Amniotic stem cell (primary cell): ENCODE measurements at regions not wholly inside any gene's neighbourhood (a gene's known extent, or its start where the extent isn't known, plus 50 kb on each side); places are given as distances from the start of the nearest gene placed in this dataset.
"Not testable (repeated sequence)": the region's sequence is repeated elsewhere in the genome, so short reads cannot be mapped to it uniquely, and the experiment has no call there.

ENCODE experiments used
- DNase-seq: peaks from one replicate; lab custom pipeline; 2025; lab: John Stamatoyannopoulos, UW

DNA sequence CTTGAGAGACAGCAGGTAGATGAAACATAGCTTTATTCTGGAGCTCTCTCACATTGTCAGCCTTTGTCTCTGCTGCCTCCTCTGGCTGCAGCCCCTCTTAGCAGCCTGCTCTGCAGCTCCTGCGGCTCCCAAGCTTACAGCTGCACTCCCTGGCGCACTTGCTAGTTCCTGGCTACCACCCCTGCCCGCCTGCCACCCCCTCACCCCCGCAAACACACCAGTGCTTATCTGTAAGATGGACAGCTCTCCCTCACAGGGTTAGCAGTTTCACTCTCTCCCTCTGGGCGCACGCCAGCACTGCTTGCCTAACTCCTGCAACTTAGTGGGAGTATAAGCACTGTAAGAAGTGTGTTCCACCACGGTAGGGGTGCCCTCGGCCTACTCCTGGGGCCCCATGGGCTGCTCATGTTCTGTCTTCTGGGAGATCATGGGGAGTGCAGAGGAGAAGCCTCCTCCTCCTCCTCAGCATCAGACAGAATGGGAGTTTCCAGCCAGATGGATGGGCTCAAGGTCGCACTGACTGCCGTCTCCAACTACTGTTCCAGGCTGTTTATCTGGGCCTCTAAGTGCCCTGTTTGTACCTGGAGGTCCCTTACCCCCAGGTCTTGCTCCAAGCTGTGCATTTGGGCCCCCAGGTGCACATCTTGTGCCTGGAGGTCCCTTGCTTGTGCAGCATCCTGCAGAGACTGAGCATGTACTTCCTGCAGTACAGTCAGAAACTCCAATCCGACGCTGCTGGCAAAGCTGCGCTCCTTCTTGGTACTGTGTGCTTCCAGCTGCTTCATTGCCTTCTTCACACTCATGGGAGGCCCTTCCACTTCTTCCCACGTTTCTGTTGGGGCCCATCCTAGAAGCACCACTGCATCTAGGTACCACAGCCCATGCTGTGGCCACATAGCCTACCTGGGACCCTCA is 1388.1 kb downstream of the AMY1C start:
- no peak for DNase-seq

- DNase-seq: no peak
Observed at GRCh38 chr1:105138458-105138893, 1388.8 kb downstream of the AMY1C start.

GRCh38 chr1:105172788-105173187 is 1423.1 kb downstream of the AMY1C start:
- no peak for DNase-seq

DNA sequence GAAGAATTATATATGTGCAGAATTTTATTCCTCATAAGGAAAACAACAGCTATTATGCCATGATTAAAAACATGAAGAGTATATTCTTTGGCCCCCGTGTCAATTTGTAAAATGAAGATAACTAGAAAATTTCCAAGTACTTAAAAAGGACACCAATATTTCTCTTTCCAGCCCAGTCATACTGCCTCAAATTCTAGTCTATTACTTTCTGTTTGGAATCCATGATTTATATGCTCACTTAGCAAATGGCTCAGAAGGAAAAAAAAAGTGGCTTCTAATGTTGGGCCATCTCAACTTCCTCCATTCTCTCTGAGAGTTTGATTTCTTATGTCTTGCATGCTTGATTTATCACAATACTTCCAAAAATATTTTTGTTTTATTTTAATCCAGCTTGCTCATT is 1431.1 kb downstream of the AMY1C start:
- no peak for DNase-seq

DNA sequence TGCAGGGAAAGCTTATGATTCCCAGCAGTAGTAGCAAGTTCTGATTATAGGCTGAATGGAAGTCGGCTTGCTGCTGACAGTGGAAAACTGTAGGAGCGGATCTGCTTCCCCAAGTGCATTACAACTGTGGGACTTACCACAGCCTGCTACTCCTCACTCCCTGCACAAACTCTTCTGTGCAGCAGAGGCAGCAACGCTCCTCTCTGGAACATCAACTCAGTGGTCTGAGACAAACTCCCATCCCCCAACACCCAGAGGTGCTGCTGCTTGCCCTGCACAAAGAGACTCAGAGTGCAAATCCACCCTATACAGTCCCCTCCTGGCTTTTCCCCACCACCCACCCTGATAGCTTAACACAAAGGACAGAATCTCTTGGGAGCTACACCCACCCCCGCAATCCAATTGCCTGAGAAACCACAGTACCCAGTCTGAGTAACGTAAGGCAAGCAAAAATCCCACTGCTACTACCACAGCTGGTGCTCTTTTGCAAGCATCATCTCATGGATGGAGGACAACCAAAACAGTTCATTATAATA is 1455.2 kb downstream of the AMY1C start:
- DNase-seq: no peak

DNA sequence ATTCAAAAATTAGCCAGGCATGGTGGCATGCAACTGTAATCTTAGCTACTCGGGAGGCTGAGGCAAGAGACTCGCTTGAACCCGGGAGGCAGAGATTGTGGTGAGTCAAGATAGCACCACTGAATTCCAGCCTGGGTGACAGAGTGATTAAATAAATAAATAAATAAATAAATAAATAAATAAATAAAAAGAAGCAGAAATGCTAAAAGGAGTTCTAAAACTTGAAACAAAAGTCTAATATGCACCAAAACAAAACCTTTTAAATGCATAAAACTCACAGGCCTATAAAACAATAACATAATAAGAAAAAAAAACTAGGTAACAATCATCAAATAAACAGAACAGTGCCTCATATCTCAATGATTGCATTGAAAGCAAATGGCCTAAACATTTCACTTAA is 1458.9 kb downstream of the AMY1C start:
- DNase-seq: no peak

DNA sequence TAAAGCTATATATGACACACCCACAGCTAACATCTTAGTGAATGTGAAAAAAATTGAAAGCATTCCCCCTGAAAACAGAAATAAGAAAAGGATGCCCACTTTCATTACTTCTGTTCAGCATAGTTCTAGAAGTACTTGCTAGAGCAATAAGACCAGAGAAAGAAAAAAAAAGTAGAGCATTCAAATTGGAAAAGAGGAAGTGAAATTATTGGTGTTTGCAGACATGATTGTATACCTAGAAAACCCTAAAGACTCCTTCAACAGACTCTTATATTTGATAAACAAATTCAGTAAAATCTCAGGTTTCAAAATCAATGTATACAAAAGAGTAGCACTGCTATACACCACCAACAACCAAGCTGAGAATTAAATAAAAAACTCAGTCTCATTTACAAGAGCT is 1461.0 kb downstream of the AMY1C start:
- DNase-seq: no peak

DNA sequence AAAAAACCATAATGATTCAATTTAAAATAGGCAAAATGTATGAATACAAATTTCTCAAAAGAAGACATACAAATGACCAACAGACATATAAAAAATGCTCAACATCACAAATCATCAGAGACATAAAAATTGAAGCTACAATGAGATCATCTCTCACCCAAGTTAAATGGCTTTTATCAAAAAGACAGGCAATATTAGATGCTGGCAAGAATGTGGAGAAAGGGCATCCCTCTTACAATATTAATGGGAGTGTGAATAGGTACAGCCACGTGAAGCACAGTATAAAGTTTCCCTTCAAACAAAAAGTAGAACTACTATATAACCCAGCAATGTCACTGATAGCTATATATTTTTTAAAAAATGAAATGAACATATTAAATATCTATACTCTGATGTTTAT is 1481.7 kb downstream of the AMY1C start:
- DNase-seq: no peak

DNA sequence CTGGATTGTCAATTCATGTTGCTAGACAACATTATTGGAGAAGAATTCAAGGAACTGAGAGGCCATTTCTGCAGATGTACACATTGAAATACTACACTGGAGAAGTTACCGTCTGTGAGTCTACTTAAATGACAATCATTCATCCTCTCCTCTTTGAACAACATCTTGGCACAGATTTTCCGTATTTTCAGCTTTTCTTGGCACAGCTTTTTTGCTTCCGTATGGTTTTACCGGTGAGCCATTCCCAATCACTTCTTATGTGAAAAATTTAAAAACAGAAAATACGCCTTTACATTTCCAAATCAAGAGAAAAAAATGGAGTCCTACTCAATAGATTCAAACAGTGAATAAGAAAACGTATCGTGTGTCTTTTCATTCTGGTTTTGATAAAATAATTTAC is 1493.7 kb downstream of the AMY1C start:
- no peak for DNase-seq

- DNase-seq: no peak
Observed at GRCh38 chr1:105243969-105244368, 1494.3 kb downstream of the AMY1C start.

- no peak for DNase-seq
Observed at GRCh38 chr1:105254906-105255305, 1505.2 kb downstream of the AMY1C start.

DNA sequence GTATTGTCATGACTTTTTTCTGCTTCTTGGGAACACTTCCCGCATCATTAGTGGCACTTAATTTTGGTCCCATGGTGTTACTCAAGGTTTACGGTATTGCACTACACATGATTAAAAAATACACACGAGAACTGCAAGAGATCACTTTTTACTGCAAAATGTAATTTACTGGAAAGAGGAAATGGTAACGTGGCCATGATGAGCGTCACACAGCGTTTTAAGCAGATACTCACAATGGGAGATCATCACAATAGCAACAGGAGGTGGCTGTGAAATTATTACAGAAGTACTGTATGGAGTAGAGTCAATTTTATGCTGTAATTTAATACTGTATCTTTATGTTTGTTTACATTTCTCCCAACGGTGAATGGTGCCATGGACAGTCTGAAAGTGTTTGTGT is 1510.3 kb downstream of the AMY1C start:
- no peak for DNase-seq

GRCh38 chr1:105270966-105271365 is 1521.3 kb downstream of the AMY1C start:
- no peak for DNase-seq

GRCh38 chr1:105272376-105272775 is 1522.7 kb downstream of the AMY1C start:
- not testable (repeated sequence) for DNase-seq

GRCh38 chr1:105294838-105295237 is 1545.1 kb downstream of the AMY1C start:
- no peak for DNase-seq

DNA sequence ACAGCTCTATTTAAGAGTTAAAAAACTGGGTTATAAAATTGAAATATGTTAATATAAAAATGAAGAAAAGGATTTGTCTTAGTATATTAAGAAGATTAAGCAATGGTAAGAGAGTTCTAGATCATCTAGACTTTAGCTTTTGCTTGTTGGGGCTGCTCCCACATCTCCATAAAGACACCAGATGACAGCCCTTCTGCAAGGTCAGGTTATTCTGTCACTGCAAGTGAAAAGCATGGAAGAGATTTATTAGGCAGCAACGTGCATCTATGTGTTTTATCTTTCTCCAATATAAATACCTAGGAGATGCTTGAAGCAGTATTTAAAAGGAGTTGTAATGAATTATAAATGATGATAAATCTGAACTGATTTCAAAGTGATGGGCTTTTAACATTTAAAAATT is 1560.4 kb downstream of the AMY1C start:
- DNase-seq: no peak

DNA sequence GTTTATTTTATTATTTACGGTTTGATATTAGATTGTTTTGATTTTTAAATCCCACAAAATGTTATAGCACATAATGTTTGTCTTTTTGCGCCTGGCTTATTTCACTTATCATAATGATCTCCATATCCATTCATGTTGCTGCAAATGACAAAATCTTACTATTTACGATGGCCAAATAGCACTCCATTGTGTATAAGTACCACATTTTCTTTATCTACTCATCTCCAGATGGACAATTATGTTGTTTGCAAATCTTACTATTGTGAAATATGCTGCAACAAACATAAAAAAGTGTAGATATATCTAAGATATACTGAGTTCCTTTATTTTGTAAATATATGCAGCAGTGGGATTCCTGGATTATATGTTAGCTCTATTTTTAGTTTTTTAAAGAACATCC is 1568.3 kb downstream of the AMY1C start:
- DNase-seq: no peak

DNA sequence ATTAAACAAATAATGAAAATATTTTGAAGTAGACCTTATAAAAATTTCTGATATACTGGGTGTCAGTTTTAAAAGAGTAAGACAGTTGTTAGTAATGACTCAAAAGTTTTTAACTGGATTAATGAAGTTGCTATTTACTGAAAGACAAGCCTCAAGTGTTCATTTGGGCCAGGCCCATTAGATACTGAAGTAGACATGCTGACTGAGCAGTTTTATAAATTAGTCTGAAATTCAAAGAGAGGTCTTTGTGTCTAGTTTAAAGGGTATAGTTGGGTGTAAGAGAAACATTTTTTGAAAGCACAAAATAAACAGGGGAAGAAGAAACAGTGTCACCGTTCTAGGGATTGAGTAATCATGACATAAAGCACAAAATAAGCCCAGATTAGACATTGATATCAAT is 1577.2 kb downstream of the AMY1C start:
- DNase-seq: no peak

DNA sequence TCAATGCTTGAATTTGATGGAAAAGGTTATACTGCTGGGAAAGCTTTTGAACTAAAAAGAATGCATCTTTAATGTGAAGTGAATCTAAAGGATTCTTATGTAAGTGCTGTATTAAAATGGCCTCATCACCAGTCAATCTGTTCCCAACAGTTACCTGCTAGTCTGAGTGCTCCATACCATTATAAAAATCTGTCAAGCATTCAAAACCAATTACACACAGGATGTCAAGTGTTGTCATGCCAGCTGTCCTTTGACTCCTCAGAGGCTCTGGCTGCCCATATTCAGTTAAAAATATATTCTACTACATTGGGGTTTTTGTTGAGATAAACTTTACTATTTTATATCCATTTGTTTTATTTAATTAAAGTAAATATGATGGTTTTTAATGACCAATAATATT is 1587.7 kb downstream of the AMY1C start:
- no peak for DNase-seq

DNA sequence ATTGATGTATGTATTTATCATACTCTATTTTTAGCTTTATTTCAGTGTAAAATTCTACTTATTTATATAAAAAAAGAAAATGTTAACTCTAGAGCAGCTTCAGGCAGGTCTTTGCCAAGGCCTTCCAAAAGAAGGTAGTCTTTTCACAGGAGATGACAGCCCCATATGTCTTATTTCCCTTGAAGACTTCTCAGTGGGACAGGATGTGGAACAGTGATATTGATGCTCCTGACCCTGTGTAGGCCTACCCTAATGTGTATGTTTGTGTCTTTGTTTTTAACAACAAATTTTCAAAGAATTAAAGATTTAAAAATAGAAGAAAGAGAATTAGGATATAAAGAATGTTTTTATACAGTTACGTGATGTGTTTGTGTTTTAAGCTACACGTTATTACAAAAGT is 1593.6 kb downstream of the AMY1C start:
- DNase-seq: no peak

DNA sequence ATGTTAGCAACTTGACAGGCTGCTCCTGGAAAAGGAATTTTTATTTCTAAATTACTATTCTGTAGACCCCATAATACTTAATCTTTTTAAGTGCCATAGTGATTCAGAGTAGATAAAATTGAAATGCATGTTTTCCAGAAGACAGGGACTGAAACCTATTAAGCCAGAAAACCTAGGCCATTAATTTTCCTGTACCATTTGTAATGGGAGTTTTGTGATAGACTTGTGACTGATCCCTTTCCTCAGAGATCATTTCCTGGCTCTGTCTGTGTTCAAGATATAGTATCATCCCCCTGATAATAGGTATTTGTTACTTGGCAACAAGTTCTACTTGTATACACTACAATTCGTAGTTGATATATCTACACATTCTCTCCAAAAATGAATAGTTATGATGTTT is 1609.8 kb downstream of the AMY1C start:
- no peak for DNase-seq

GRCh38 chr1:105362438-105362837 is 1612.7 kb downstream of the AMY1C start:
- DNase-seq: no peak

DNA sequence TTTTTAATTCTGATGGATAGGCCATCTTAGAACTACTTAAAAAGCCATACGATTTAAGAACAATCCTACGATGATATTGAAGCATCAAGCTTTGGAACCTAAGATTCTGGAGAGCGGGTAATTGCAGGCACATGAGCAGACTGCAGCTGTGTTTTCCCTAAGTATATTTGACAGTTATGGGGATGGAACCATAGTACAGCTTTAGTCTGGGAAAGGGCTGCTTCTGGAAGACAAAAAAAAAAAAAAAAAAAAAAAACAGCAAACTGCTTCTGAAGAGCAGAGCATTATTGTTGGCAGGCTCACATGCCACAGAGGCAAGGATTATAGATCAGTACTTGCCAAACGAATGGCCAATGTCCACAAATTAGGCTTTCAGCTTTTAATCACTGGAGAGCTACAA is 1618.7 kb downstream of the AMY1C start:
- no peak for DNase-seq

GRCh38 chr1:105373681-105374080 is 1624.0 kb downstream of the AMY1C start:
- DNase-seq: no peak
